Activated T-cell treated with anti-CD3 and anti-CD28 coated beads for 1 hour (primary cell): ENCODE measurements at regions not wholly inside any gene's neighbourhood (a gene's known extent, or its start where the extent isn't known, plus 50 kb on each side); places are given as distances from the start of the nearest gene placed in this dataset.
A peak's percentile ranks its signal among the peaks of the same experiment; 100 is the strongest.

ENCODE experiments used
- DNase-seq: peaks from one replicate; pipeline ENCODE4 v3.0.0-alpha.2; 2020; ENCODE audit warnings: low read depth

DNA sequence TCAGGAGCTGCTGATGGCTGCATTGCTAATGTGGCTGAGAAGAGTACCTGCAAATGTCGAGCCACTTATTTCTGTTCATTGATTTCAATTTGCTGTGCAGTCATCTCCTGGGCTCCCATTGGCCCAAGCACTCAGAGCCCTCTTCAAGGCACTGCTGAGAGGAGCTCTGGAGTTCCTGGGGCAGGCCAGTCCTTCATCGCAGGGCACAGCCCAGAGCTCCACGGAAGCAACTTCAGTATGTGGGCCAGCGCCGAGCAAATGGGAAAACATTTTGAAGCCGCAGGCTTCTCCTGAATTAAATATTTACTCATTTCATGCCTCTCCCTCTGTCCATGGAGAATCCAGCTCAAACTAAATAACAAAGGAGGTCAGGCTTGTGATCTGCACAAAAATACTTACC, 383.3 kb downstream of the BCOR start:
- no peak for DNase-seq

DNA sequence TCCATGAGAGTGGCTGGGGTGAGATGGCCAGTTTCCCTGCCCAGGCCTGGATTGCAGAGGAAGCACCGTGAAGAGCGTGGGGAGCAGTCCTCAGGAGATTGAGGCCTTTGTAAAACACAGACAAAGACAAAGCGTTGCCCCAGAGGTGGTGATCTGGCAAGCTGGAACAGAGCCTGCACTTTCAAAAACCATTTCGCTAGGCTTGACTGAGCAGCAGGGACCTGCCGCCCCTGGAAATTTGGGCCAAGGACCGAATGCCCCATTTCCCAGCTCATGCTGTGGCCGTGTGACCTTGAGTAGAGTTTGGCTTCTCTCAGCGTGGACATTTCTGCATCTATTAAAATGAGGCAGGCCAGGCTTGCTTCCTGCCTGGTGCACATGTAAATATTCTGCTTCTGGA, 381.4 kb downstream of the BCOR start:
- DNase-seq = no peak

DNA sequence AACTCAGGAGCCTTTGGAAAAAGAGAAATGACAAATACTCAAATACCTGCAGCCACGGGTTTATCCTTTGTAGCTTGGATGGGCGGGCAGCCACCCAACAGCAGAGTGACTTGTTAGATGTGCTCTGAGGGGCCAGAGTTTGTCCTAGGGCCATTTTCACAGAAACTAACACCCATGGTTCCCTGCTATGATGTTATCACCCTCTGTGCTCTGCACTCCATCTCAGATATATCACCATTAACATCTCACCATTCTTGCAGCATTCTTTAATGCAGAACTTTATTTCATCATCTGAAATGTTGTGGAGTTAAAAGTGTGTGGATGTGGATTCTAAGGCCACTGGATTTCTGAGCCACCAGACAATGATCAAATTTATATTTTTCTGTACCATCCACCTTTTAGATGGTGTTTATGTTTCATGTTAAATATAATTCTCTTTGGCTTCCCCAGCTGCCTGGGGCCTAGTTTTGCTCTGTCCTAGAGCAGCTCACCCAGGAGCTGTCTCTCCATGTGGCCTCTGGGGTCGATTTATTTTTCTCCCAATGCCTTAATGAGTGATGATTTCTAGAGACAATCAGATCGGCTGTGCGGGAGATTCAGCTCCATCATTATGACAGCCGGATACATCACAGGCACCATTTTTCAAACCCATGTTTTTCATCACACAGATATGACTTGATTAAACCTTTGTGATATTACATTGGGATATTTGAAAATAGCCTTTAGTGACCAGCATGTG, 380.8 kb downstream of the BCOR start:
- no peak for DNase-seq

DNA sequence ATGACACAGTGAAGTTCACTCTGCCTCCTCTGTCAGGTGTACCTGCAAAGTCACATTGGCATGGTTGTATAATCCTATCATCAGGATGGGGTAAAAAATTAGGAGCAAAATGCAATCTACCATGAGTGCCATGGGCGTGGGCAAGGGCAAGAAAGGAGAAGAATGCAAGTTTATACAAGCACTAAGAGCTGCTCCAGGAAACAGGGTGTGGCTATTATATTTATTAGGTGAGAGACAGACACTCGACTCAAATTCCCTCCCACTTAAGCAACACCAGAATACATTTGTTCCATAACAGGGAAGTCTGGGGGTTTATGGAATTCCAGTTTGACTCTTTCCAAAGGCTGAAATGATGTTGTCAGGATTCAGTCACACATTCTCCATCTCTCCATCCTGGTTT, 378.8 kb downstream of the BCOR start:
- DNase-seq = no peak

DNA sequence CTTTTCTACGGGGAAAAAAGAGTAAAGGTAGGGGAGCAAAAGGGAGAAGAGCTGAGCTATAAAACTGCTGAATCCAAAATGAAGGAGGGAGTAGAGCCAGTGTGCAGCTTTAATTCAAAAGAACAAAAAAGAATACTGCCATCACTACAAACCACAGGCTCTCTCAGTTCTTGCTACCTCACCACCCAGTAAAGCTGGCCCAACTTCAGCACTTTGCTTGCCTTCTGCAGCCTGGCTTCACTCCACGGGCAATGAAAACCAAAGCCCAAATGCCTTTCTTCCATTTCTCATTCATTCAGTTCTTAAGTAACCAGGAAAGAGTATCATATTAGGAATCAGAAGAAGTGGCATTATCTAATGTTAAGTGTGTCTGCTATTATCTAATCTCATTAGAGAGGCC, 376.8 kb downstream of the BCOR start:
- DNase-seq = no peak

DNA sequence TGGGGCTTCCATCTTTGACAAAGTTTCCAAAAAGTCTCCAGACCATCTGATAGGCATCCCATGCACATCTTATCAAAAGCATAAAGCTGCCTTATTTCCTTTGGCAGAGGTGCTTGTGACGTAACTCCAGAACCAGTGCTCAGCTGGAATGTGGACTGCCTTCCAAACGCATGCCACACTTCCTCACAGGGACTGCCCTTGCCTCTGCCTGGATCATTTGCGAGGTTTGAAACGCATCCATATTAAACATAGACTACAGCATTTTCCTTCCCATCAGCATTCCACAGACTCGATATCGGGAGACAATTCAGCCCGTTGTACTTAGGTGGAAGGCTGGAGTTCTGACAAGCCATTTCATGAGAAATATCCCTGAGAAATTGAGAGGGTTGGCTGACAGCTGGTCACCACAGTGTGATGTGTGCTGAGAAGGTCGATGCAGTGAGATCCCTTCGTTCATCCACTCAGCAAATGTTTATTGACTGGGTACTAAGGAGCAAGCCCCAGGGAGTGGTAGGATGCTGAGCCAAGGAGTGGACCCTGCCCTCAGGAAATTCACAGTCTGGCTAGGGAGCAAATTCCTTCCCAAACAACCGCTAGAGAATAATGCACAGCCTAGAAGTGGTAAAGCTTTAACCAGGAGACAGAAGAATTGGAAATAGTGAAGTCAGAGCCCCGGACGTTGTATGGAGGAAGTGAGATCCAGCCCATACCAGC, 376.0 kb downstream of the BCOR start:
- DNase-seq = no peak

DNA sequence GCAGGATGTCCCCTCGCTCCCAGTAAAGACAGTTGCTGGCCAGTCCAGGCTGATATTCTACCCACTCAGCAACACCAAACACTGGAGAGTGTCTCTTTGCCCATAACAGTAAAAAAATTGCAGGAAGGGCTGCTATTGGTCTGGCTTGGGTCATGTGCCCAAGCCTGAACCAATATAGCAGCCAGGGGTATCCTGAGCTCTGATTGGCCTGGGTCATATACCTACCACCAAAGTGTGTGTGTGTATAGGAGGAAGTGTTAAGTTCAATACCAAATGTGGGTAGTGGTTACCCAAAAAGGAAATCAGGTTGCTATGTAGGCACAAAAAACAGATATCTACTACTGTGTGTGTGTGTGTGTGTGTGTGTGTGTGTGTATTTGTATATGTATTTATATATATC, 373.2 kb downstream of the BCOR start:
- no peak for DNase-seq

DNA sequence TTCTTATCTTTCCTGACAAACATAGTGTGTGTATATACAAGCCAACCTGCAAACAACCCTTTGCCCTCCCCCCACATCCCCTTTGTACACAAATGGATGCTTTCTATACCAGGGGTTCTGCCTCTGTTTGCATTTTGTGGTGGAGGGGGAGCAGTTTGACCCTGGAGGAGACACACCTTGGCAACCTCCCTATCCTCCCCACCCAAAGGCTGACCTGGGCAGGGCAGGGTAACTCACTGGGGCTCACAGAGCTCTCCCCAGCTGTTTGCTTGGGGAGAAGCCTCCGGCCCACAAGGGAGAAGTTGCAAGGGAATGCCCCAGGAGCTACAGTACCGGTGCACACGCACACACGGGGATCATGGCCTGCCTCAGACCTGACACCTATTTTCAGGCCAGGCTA, 372.6 kb downstream of the BCOR start:
- no peak for DNase-seq

DNA sequence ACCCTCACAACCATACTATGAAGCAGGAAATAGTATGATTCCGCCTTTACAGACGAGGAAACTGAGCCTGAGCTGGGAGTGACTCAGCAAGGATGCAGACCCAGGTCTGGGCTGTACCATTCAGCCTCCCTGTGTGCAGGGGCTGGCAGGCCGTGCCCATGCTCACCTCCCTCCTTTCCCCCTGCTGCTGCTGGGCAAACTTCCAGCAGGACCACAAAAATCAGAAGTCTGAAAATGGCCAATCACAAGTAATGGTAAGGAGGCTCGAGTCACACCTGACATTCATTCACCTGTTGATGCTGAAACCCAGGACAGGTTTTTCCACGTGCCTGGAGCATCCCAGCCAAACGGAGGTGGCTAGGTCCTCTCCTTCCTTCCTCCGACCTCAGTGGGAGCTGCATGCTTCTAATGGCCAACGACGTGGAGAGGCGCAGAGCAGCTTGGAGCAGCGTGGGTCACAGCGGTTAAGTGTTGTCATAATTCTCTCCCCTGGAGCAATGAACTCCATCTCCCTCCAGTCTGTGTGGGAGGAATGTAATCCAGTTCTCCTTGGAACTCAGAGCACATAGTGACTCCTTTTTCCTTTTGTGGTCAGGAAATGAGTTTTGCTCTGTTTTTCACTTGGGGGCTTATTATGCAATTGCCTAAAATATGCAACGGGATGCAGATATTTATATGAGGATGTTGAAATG, 371.7 kb downstream of the BCOR start:
- no peak for DNase-seq

DNA sequence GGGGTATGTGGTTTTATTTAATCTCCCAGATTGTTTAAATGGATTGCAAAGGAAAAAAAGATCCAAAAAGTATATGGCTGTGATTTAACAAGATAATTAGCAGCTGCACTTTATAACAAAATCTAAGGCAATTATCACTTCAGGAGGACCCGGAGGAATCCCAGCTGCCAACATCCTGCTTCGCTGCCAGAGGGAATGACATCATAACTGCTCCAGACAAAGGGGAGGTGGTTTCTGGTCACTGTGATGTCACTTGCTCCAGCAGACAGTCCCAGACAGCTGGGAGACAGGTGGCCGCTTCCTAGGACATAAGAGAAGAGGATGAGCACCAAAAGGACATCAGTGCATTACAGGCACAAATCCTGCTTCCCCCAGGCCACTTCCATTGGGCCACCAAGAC, 371.0 kb downstream of the BCOR start:
- DNase-seq = no peak

DNA sequence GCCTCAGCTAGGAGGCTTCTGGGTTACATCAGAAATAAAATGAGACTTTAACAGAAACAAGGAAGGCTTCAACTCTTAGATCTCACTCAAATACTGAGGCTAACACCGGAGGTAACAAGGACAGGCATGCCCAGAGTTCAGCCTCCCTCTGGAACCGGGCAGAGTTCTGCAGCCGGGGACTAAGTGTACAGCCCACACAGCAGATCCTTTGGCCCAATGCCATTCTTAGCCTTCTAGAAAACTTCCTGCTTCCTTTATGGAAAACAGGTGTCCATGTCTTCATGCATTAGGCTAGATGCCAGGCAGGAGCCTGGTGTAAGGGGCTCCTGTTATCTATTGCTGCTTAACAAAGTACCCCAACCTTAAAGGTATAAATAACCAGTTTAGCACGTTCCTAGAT, 369.7 kb downstream of the BCOR start:
- no peak for DNase-seq

DNA sequence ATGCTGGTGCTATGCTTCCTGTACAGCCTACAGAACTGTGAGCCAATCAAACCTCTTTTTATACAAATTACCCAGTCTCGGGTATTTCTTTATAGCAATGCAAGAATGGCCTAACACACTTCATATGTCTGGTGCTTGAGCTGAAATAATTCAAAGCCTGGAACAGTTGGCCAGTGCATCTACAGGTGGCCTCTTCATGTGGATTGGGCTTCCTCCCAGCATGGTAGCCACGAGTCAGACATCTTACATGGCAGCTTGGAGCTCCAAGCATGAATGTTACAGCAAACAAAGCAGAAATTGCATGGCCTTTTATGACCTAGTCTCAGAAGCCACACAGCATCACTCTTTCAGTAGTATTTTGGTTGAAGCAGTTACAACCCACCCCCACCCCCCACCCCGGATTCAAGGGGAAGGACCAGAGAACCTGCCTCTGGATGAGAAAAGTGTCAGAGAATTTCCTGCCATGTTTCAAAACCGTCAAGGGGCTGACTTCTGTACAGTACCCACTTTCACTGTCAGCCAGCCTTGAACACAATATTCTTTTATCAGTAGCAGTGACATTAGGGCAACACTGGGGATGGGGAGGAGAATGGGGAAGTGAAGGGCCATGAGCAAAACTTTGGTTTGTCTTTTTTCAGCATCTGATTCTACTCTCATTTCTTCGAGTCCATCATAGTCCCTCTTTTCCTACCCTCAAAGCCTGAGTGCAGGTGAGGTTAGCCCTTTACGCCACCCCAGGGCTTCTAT, 368.7 kb downstream of the BCOR start:
- DNase-seq = no peak

DNA sequence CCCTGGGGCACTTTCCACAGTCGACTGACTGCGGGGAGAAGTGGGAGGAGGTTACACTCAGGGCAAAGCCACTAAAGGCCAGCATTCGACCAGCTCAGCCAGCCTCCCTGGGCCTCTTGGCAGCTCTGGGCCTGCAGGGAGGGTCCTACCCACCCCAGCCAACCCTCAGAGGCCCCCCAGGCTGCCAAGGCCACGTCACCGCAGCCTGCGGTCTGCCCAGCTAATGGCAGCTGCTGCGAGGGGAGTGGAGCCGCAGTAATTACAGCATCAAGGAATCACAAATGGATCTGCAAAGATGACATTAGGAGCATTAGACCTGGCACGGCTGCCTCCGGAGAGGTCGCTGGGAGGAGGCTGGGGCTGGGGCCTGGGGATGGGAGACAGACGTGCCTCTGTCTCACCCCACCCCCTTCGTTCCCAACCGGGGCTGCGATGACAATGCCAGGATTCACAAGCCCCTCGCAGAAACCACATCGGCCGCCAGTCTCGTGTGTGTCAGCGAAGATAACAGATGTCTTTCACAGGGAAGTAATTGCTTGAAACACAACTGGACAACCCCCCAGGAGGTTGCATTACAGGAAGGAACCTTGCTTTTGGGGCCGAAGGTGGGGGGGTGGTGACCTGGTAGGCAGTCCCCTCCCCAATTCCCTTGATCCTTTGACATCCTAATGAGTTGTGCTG, 367.6 kb downstream of the BCOR start:
- DNase-seq = no peak

DNA sequence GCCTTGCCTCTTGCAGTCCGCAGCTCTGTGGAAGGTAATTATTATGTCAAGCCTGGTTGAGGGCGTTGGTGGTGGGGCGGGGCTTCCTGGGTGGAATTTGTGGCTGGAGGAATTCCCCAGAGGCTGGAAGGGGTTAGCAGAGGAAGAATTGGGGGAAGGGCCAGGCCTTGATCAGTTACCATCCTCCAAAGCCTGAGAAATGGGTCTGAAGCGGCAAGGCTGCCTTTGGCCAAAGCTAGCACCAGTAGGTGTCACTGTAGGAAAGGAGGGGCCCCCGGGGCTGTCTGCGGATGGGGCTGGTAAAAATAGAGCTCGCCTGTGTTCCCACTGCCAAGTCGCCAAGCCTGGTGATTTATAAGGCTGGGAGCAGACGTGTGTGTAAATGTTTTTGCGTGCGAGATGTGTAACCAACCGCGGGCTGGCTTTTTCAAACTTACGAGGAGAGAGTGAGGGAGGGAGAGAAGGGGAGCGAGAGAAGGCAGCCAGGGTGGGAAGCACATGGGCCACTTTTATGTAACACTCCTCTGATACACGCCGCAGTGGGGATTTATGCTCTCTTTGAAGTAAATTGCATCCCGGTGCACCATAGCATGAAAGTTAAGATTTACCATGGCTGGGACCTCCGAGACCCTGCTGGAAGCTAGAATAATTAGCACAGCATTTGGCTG, 367.0 kb downstream of the BCOR start:
- DNase-seq = peak; percentile 31

DNA sequence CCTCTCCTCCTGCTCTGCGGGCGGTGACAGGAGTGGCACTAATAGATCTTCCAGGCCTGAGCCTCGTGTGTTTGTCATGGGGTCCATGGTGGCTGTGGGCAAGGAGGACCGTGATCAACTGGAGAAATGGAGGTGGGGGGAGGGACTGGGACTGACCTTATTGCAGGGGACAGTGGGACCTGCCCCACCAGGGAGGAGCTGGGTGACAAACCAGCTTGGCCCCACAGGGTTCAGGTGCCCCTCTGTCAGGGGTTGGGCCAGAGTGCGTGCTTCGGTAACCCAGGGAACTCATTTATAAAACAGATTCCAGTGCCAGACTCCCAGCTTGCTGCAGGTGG, 366.5 kb downstream of the BCOR start:
- no peak for DNase-seq

DNA sequence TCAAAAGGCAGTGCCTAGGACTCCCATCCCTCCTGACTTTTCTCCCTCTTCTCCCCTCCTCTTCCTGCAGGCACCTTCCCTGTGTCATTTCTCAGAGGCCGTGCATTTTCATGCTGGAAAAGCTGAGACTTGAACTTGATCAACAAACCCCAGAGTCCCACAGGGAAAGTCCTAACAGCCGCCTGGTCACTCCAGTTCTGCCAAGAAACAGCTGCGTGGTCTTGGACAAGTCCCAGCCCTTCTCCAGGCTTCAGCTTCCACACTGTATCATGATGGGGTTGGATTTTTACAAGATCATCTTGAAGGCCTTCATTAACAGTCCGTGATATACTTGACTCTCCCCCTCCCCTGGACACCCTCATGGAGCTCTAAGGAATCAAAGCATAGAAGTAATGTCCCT, 366.0 kb downstream of the BCOR start:
- no peak for DNase-seq

DNA sequence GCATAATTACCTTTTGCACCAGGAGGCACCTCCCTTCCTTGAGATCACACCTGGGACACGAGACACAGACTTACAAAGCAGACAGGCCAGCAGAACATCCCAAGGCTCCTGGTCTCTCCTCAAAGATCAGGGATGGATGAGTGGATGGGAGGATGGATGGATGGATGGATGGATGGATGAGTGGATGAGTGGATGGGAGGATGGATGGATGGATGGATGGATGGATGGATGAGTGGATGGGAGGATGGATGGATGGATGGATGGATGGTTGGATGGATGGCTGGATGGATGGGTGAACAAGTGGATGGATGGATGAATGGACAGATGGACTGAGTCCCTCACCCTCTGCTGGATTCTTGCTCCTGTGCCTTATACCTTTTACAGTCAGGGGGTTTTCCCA, 364.0 kb downstream of the BCOR start:
- no peak for DNase-seq

DNA sequence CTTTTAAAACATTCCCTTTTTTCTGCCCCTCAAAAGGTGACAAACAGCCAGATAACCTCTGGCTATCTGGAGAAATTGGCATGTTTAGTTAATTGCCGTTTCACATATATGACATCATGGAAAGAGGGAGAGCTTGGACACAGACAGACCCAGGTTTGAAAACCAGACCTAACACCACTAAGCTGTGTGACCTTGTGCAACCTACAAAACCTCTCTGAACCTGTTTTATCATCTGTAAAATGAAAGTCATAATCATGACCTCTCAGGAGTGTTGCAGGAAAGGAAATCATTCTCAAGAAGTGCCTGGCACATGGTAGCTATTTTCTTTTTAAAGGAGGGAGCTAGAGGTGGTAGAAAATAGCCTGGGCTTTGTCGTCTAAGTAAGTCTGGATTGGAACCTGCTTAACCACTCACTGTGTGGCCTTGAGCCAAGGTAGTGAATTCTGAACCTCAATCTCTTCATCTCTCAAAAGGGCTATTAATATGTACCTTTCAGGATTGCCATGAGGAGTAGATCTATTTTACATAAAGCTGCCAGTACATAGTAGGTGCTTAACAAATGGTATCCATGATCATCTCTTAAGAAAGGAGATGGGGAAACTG, 363.5 kb downstream of the BCOR start:
- no peak for DNase-seq

DNA sequence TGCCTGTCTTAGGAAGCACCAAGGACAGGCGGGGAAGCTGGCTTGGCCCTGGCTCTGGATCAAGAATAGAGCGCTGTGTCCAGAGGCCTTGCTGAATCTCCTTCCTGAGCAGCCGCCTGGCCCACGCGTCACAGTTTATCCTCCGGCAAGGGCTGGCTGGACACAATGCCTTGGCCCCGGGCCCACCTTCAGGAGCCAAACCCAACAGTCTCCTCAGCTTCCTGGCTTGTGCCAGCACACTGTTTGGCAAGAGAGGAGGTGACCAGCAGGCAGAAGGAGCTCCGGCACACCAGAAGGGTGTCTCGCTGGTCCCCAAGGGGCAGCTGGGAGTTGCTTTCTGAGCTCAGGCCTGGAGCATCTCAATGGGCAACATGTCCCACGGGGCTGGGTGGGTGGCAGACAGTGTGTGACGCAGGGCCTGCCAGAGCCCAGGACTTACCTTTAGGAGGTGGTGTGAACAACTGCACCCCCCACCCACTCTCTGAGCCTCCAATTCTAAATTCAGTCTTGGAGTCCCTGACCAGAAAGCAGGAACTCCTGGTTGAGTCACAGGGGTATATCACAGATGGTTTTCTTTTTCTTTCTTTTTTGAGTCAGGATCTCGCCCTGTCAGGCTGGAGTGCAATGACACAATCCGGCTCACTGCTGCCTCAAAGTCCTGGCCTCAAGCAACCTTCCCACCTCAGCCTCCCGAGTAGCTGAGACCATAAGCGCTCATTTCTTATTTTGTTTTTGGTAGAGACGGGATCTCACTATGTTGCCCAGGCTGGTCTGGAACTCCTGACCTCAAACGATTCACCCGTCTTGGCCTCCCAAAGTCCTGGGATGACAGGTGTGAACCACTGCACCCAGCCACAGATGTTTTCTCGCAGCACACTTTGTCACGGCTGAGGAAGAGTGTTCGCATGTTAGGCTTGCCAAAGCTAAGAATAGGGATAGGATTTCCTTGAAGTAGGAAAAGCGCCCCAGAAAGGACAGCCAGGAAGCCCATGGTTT, 361.2 kb downstream of the BCOR start:
- no peak for DNase-seq

DNA sequence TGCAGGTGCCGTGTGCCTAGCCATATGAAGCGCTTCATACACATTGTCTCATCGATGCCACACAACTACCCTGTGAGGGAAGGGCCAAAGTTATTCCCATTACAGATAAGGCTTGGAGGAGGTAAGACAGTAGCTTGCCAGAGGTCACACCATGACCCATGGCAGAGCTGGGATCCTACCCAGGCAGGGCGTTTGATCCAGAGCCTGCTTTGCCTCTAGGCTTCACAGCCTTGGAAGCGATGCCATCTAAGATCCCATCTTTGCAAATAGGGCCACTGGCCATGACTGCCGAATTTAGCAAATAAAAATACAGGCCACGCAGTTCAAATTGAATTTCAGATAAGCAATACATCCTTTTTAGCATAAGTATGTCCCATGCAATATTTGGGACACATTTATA, 358.2 kb downstream of the BCOR start:
- DNase-seq = no peak
